Right lobe of liver (tissue), 4 donors: ENCODE measurements at regions not wholly inside any gene's neighbourhood (a gene's known extent, or its start where the extent isn't known, plus 50 kb on each side); places are given as distances from the start of the nearest gene placed in this dataset.

Experiments
- POLR2A ChIP-seq: fragments of 450-650 bp; IDR thresholded peaks from one replicate; pipeline ENCODE4 v1.6.1; 2017; ENCODE audit warnings: antibody characterized with exemption, mild to moderate bottlenecking
- TF ChIP-seq, protein P1 (sequence below), 4 donors: fragments of 200-600 bp in 3 of 4; fragments of 450-650 bp in 1 of 4; IDR thresholded peaks; one replicate each; pipeline versions ENCODE4 v1.5.1 to v1.8.0; 2016 to 2022; ENCODE audit warnings: antibody characterized with exemption in 4 of 4, mild to moderate bottlenecking in 2 of 4
- donor health status: DM: no; HTN: no; CAD: no.
- donor health status: DM: no; HTN: no; CAD: no.
- donor health status: DM: no; HTN: yes; CAD: no.

DNA sequence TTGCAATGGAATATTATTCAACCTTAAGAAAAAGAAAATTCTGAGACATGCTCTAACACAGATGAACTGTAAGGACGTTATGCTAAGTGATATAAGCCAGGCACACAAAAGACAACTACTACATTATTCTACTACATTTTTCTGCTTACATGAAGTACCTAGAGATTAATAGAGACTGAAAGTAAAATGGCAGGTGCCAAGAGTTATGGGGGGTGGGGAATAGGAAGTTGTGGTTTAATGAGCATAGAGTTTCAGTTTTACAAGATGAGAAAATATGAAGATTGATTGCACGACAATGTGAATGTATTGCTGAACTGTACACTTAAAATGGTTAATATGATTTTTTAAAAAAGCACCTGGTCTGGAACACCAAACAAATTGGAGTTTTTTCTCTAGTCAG lies 1231.6 kb upstream of the DDX18 start:
- TF ChIP-seq, protein P1, sequence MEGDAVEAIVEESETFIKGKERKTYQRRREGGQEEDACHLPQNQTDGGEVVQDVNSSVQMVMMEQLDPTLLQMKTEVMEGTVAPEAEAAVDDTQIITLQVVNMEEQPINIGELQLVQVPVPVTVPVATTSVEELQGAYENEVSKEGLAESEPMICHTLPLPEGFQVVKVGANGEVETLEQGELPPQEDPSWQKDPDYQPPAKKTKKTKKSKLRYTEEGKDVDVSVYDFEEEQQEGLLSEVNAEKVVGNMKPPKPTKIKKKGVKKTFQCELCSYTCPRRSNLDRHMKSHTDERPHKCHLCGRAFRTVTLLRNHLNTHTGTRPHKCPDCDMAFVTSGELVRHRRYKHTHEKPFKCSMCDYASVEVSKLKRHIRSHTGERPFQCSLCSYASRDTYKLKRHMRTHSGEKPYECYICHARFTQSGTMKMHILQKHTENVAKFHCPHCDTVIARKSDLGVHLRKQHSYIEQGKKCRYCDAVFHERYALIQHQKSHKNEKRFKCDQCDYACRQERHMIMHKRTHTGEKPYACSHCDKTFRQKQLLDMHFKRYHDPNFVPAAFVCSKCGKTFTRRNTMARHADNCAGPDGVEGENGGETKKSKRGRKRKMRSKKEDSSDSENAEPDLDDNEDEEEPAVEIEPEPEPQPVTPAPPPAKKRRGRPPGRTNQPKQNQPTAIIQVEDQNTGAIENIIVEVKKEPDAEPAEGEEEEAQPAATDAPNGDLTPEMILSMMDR (IDR thresholded peaks at IDR 0.05): no peak
- no peak for TF ChIP-seq POLR2A
